ENCODE measurements at regions not wholly inside any gene's neighbourhood (a gene's known extent, or its start where the extent isn't known, plus 50 kb on each side); places are given as distances from the start of the nearest gene placed in this dataset.

GRCh38 chrX:39605866-39606265 lies 491.9 kb downstream of the BCOR start:
- no peaks in the 10 kb centered on the region for H3K9me3 ChIP-seq (ENCODE audit: low read length)
- TF ChIP-seq, protein P1, sequence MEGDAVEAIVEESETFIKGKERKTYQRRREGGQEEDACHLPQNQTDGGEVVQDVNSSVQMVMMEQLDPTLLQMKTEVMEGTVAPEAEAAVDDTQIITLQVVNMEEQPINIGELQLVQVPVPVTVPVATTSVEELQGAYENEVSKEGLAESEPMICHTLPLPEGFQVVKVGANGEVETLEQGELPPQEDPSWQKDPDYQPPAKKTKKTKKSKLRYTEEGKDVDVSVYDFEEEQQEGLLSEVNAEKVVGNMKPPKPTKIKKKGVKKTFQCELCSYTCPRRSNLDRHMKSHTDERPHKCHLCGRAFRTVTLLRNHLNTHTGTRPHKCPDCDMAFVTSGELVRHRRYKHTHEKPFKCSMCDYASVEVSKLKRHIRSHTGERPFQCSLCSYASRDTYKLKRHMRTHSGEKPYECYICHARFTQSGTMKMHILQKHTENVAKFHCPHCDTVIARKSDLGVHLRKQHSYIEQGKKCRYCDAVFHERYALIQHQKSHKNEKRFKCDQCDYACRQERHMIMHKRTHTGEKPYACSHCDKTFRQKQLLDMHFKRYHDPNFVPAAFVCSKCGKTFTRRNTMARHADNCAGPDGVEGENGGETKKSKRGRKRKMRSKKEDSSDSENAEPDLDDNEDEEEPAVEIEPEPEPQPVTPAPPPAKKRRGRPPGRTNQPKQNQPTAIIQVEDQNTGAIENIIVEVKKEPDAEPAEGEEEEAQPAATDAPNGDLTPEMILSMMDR (IDR thresholded peaks at IDR 0.05; ENCODE audit: poor library complexity, severe bottlenecking), result no peak
- TF ChIP-seq EP300 (conservative IDR thresholded peaks at IDR 0.05; ENCODE audit: poor library complexity, severe bottlenecking) (no peak), SMC3 (conservative IDR thresholded peaks at IDR 0.05; ENCODE audit: poor library complexity) (no peak), MXI1 (conservative IDR thresholded peaks at IDR 0.05; ENCODE audit: poor library complexity, severe bottlenecking) (no peak), TAF1 (IDR thresholded peaks at IDR 0.05; ENCODE audit: low read depth) (no peak), RAD21 (conservative IDR thresholded peaks at IDR 0.05) (no peak)
- no peak overlapping the region for H3K27ac ChIP-seq (ENCODE audit: low read length)
- no peaks in the 10 kb centered on the region for H3K79me2 ChIP-seq (replicated peaks; ENCODE audit: insufficient read depth, low read length)
- H3K36me3 ChIP-seq (ENCODE audit: insufficient read depth, low read length), result no peaks in the 10 kb centered on the region
- no peaks in the 10 kb centered on the region for H3K9me2 ChIP-seq (ENCODE audit: insufficient read depth, low read length)
- no peaks in the 10 kb centered on the region for H4K20me1 ChIP-seq (ENCODE audit: insufficient read depth)
- H3K27me3 ChIP-seq (ENCODE audit: insufficient read depth, low read depth, low read length), result no peaks in the 10 kb centered on the region
- H3F3A ChIP-seq (ENCODE audit: insufficient read depth, low read length, poor library complexity, severe bottlenecking), result no peaks in the 10 kb centered on the region
- no peak overlapping the region for H3K4me3 ChIP-seq (ENCODE audit: low read length)
- H3K9ac ChIP-seq (ENCODE audit: low read length), result no peak overlapping the region
- no peak overlapping the region for H3K4me2 ChIP-seq (ENCODE audit: low read length)
- H2AFZ ChIP-seq (ENCODE audit: low read depth, low read length), result no peak overlapping the region

- H2AFZ ChIP-seq (ENCODE audit: low read depth, low read length), result no peak overlapping the region
- no peaks in the 10 kb centered on the region for H3K27me3 ChIP-seq (ENCODE audit: insufficient read depth, low read depth, low read length)
- no peak overlapping the region for H3K9ac ChIP-seq (ENCODE audit: low read length)
- H3K9me3 ChIP-seq (ENCODE audit: low read length), result no peaks in the 10 kb centered on the region
- no peaks in the 10 kb centered on the region for H3F3A ChIP-seq (ENCODE audit: insufficient read depth, low read length, poor library complexity, severe bottlenecking)
- H3K36me3 ChIP-seq (ENCODE audit: insufficient read depth, low read length), result no peaks in the 10 kb centered on the region
- H3K4me2 ChIP-seq (ENCODE audit: low read length), result no peak overlapping the region
- no peaks in the 10 kb centered on the region for H3K9me2 ChIP-seq (ENCODE audit: insufficient read depth, low read length)
- no peak overlapping the region for H3K27ac ChIP-seq (ENCODE audit: low read length)
- TF ChIP-seq MXI1 (conservative IDR thresholded peaks at IDR 0.05; ENCODE audit: poor library complexity, severe bottlenecking), result no peak
- TF ChIP-seq, protein P2, sequence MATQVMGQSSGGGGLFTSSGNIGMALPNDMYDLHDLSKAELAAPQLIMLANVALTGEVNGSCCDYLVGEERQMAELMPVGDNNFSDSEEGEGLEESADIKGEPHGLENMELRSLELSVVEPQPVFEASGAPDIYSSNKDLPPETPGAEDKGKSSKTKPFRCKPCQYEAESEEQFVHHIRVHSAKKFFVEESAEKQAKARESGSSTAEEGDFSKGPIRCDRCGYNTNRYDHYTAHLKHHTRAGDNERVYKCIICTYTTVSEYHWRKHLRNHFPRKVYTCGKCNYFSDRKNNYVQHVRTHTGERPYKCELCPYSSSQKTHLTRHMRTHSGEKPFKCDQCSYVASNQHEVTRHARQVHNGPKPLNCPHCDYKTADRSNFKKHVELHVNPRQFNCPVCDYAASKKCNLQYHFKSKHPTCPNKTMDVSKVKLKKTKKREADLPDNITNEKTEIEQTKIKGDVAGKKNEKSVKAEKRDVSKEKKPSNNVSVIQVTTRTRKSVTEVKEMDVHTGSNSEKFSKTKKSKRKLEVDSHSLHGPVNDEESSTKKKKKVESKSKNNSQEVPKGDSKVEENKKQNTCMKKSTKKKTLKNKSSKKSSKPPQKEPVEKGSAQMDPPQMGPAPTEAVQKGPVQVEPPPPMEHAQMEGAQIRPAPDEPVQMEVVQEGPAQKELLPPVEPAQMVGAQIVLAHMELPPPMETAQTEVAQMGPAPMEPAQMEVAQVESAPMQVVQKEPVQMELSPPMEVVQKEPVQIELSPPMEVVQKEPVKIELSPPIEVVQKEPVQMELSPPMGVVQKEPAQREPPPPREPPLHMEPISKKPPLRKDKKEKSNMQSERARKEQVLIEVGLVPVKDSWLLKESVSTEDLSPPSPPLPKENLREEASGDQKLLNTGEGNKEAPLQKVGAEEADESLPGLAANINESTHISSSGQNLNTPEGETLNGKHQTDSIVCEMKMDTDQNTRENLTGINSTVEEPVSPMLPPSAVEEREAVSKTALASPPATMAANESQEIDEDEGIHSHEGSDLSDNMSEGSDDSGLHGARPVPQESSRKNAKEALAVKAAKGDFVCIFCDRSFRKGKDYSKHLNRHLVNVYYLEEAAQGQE (IDR thresholded peaks at IDR 0.05; ENCODE audit: borderline replicate concordance), result no peak
- TF ChIP-seq, protein P1 (IDR thresholded peaks at IDR 0.05; ENCODE audit: poor library complexity, severe bottlenecking), result no peak
- TF ChIP-seq TAF1 (IDR thresholded peaks at IDR 0.05; ENCODE audit: low read depth), result no peak
- no peak for TF ChIP-seq POLR2AphosphoS5 (IDR thresholded peaks at IDR 0.05)
- TF ChIP-seq EP300 (conservative IDR thresholded peaks at IDR 0.05; ENCODE audit: poor library complexity, severe bottlenecking), result no peak
- no peak for TF ChIP-seq EZH2 (IDR thresholded peaks at IDR 0.05; ENCODE audit: borderline replicate concordance, insufficient read depth, low read length, poor library complexity, severe bottlenecking)
- no peak for TF ChIP-seq SMC3 (conservative IDR thresholded peaks at IDR 0.05; ENCODE audit: poor library complexity)
- no peak for TF ChIP-seq RAD21 (conservative IDR thresholded peaks at IDR 0.05)
- H3K79me2 ChIP-seq (replicated peaks; ENCODE audit: insufficient read depth, low read length), result no peaks in the 10 kb centered on the region
- no peaks in the 10 kb centered on the region for H4K20me1 ChIP-seq (ENCODE audit: insufficient read depth)
- H3K4me3 ChIP-seq (ENCODE audit: low read length), result no peak overlapping the region
Observed at GRCh38 chrX:39609941-39610340, 487.8 kb downstream of the BCOR start.
